ENCODE measurements at regions not wholly inside any gene's neighbourhood (a gene's known extent, or its start where the extent isn't known, plus 50 kb on each side); places are given as distances from the start of the nearest gene placed in this dataset.

DNA sequence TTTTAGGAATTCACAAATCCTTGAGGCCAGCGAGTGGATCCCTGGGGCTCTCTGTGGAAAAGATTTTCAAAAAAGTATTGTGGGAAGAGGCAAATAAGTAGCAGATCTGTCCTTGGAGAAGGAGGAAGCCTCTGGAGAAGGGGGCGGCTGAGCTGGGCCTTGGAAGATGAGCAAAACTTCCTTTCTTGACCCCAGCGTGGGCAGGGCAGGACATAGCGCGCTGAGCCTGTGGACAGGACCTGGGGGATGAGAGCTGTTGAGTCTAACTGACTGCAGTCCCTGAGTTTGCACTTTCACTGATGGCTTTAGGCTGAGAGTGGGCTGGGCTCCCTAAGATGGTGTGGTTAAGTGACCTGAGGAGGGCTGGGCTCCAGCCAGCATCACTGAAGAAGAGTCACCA lies 170.2 kb upstream of the GALNT2 start:
- Histone ChIP-seq H3K4me3 (ENCODE audit: control insufficient read depth in 2 of 3, extremely low read depth in 1 of 3, insufficient read depth in 2 of 3, low read depth in 1 of 3, low read length in 3 of 3) (no peak overlapping the region), H4K20me1 (ENCODE audit: control insufficient read depth, extremely low read depth, insufficient read depth, low read length) (no peaks in the 10 kb centered on the region), H3K79me2 (ENCODE audit: control insufficient read depth, insufficient read depth, low read length) (no peaks in the 10 kb centered on the region), H3K27me3 (ENCODE audit: control insufficient read depth, extremely low read depth, insufficient read depth, low read length) (no peaks in the 10 kb centered on the region), H3K9ac (ENCODE audit: control insufficient read depth, extremely low read depth, insufficient read depth, low read length) (no peak overlapping the region), H3K36me3 (ENCODE audit: control insufficient read depth in 2 of 2, extremely low read depth in 1 of 2, insufficient read depth in 2 of 2, low read length in 2 of 2) (no peaks in the 10 kb centered on the region), H3K4me2 (ENCODE audit: control insufficient read depth, extremely low read depth, insufficient read depth, low read depth, low read length) (no peak overlapping the region), H2AFZ (ENCODE audit: control insufficient read depth, low read length) (no peak overlapping the region), H3K27ac (ENCODE audit: control insufficient read depth, insufficient read depth, low read length) (no peak overlapping the region), H3K4me1 (ENCODE audit: control insufficient read depth, extremely low read depth, insufficient read depth, low read length) (peaks cover 30% of the 10 kb centered on the region), H3K9me3 (ENCODE audit: control insufficient read depth, low read depth, low read length) (no peaks in the 10 kb centered on the region), H3K9me1 (ENCODE audit: control insufficient read depth, extremely low read depth, insufficient read depth, low read length) (peaks cover 6% of the 10 kb centered on the region)
- no peak for DNase-seq (ENCODE audit: low read depth, low spot score)
- dilution Hi-C loops (cut with MboI; ENCODE audit: extremely low pct_ligation_motif_present, low sequenced_read_pairs) = no loop called here
- no peak for FAIRE-seq
- TF ChIP-seq, protein P1, sequence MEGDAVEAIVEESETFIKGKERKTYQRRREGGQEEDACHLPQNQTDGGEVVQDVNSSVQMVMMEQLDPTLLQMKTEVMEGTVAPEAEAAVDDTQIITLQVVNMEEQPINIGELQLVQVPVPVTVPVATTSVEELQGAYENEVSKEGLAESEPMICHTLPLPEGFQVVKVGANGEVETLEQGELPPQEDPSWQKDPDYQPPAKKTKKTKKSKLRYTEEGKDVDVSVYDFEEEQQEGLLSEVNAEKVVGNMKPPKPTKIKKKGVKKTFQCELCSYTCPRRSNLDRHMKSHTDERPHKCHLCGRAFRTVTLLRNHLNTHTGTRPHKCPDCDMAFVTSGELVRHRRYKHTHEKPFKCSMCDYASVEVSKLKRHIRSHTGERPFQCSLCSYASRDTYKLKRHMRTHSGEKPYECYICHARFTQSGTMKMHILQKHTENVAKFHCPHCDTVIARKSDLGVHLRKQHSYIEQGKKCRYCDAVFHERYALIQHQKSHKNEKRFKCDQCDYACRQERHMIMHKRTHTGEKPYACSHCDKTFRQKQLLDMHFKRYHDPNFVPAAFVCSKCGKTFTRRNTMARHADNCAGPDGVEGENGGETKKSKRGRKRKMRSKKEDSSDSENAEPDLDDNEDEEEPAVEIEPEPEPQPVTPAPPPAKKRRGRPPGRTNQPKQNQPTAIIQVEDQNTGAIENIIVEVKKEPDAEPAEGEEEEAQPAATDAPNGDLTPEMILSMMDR (optimal IDR thresholded peaks at IDR 0.05 in 1 of 3, IDR thresholded peaks at IDR 0.05 in 1 of 3, conservative IDR thresholded peaks at IDR 0.05 in 1 of 3; ENCODE audit: extremely low read depth in 1 of 3, insufficient read depth in 2 of 3, low read length in 3 of 3) = no peak
- TF ChIP-seq EZH2 (IDR thresholded peaks at IDR 0.05; ENCODE audit: low read length) = no peak

DNA sequence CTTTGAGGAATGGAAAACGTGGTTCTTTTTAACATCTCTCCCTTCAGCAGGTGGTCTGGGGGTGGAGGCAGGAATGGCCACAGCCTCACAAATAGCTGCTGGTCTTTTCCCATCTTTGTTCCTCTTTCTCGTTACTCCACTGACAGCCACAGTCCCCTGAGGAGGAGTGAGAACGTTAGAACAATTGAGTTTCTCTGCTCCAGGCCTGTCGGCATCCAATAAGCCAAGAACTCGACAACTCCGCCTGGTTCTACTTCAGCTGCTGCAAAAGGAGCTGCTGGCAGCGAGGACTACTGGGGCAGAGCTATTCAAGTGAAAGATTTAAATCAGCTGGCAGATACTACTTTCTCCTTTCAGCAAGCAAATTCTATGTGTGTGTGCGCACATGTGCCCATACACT lies 169.5 kb upstream of the GALNT2 start:
- H3K9me1 ChIP-seq (ENCODE audit: control insufficient read depth, extremely low read depth, insufficient read depth, low read length) = peaks cover 6% of the 10 kb centered on the region
- no peak overlapping the region for H3K9ac ChIP-seq (ENCODE audit: control insufficient read depth, extremely low read depth, insufficient read depth, low read length)
- H4K20me1 ChIP-seq (ENCODE audit: control insufficient read depth, extremely low read depth, insufficient read depth, low read length) = no peaks in the 10 kb centered on the region
- no peaks in the 10 kb centered on the region for H3K9me3 ChIP-seq (ENCODE audit: control insufficient read depth, low read depth, low read length)
- FAIRE-seq (no peak), DNase-seq (ENCODE audit: low read depth, low spot score) (no peak)
- peaks cover 30% of the 10 kb centered on the region for H3K4me1 ChIP-seq (ENCODE audit: control insufficient read depth, extremely low read depth, insufficient read depth, low read length)
- H3K36me3 ChIP-seq (ENCODE audit: control insufficient read depth in 2 of 2, extremely low read depth in 1 of 2, insufficient read depth in 2 of 2, low read length in 2 of 2) = no peaks in the 10 kb centered on the region
- no peak overlapping the region for H2AFZ ChIP-seq (ENCODE audit: control insufficient read depth, low read length)
- H3K79me2 ChIP-seq (ENCODE audit: control insufficient read depth, insufficient read depth, low read length) = no peaks in the 10 kb centered on the region
- H3K27me3 ChIP-seq (ENCODE audit: control insufficient read depth, extremely low read depth, insufficient read depth, low read length) = no peaks in the 10 kb centered on the region
- TF ChIP-seq, protein P1 (optimal IDR thresholded peaks at IDR 0.05 in 1 of 3, IDR thresholded peaks at IDR 0.05 in 1 of 3, conservative IDR thresholded peaks at IDR 0.05 in 1 of 3; ENCODE audit: extremely low read depth in 1 of 3, insufficient read depth in 2 of 3, low read length in 3 of 3) = no peak
- no peak for TF ChIP-seq EZH2 (IDR thresholded peaks at IDR 0.05; ENCODE audit: low read length)
- H3K4me3 ChIP-seq (ENCODE audit: control insufficient read depth in 2 of 3, extremely low read depth in 1 of 3, insufficient read depth in 2 of 3, low read depth in 1 of 3, low read length in 3 of 3) = no peak overlapping the region
- no peak overlapping the region for H3K27ac ChIP-seq (ENCODE audit: control insufficient read depth, insufficient read depth, low read length)
- H3K4me2 ChIP-seq (ENCODE audit: control insufficient read depth, extremely low read depth, insufficient read depth, low read depth, low read length) = no peak overlapping the region
- dilution Hi-C loops (cut with MboI; ENCODE audit: extremely low pct_ligation_motif_present, low sequenced_read_pairs) = no loop called here

Data from keratinocyte (primary cell).